HEK293 (cell line): ENCODE measurements at regions not wholly inside any gene's neighbourhood (a gene's known extent, or its start where the extent isn't known, plus 50 kb on each side); places are given as distances from the start of the nearest gene placed in this dataset.

Source experiments
- FEZF1 ChIP-seq: fragments of 450-650 bp; formaldehyde crosslinking; IDR thresholded peaks from 2 replicates; pipeline ENCODE4 v1.5.1; 2016; ENCODE audit warnings: missing biosample characterization, missing genetic modification characterization
- MYNN ChIP-seq: fragments of 450-650 bp; formaldehyde crosslinking; IDR thresholded peaks from 2 replicates; pipeline ENCODE4 v1.5.1; 2016; ENCODE audit warnings: missing biosample characterization, missing genetic modification characterization, borderline replicate concordance
- SP3 ChIP-seq: fragments of 450-650 bp; formaldehyde crosslinking; IDR thresholded peaks from 2 replicates; pipeline ENCODE4 v1.5.1; 2016; ENCODE audit warnings: missing biosample characterization, missing genetic modification characterization
- ZBTB1 ChIP-seq: fragments of 450-650 bp; formaldehyde crosslinking; IDR thresholded peaks from 2 replicates; pipeline ENCODE4 v1.5.1; 2016; ENCODE audit warnings: missing biosample characterization, missing genetic modification characterization
- ZNF335 ChIP-seq: fragments of 450-650 bp; formaldehyde crosslinking; conservative IDR thresholded peaks from 2 replicates; pipeline ENCODE4 v1.5.1; 2016; ENCODE audit warnings: missing biosample characterization, missing genetic modification characterization
- ZNF530 ChIP-seq: fragments of 450-650 bp; formaldehyde crosslinking; IDR thresholded peaks from 2 replicates; pipeline ENCODE4 v1.5.1; 2016; ENCODE audit warnings: low read depth, missing biosample characterization, missing genetic modification characterization
- ZNF571 ChIP-seq: fragments of 450-650 bp; formaldehyde crosslinking; IDR thresholded peaks from 2 replicates; pipeline ENCODE4 v1.5.0; 2017; ENCODE audit warnings: missing biosample characterization, missing genetic modification characterization
- ZNF580 ChIP-seq: fragments of 450-650 bp; formaldehyde crosslinking; IDR thresholded peaks from 2 replicates; pipeline ENCODE4 v1.5.1; 2016; ENCODE audit warnings: missing biosample characterization, missing genetic modification characterization
- ZNF639 ChIP-seq: fragments of 450-650 bp; formaldehyde crosslinking; IDR thresholded peaks from 2 replicates; pipeline ENCODE4 v1.5.1; 2016; ENCODE audit warnings: missing biosample characterization, missing genetic modification characterization
- ZNF670 ChIP-seq: fragments of 450-650 bp; formaldehyde crosslinking; IDR thresholded peaks from 2 replicates; pipeline ENCODE4 v1.5.1; 2016; ENCODE audit warnings: missing biosample characterization, missing genetic modification characterization, low read depth
- TF ChIP-seq, protein P1 (sequence below): fragments of 450-650 bp; formaldehyde crosslinking; IDR thresholded peaks from 2 replicates; pipeline ENCODE4 v1.5.1; 2016; ENCODE audit warnings: missing biosample characterization, missing genetic modification characterization
- TF ChIP-seq, protein P2 (sequence below): fragments of 450-650 bp; formaldehyde crosslinking; IDR thresholded peaks from 2 replicates; pipeline ENCODE4 v1.5.1; 2016; ENCODE audit warnings: missing biosample characterization, missing genetic modification characterization

- TF ChIP-seq ZBTB1 (tag by site-specific recombination) (no peak), ZNF571 (tag by site-specific recombination) (no peak), ZNF530 (no peak), ZNF639 (tag by site-specific recombination) (no peak), SP3 (tag by site-specific recombination) (no peak), ZNF335 (tag by site-specific recombination) (no peak), ZNF580 (no peak), MYNN (no peak), FEZF1 (tag by site-specific recombination) (no peak), ZNF670 (no peak)
- TF ChIP-seq, protein P1, sequence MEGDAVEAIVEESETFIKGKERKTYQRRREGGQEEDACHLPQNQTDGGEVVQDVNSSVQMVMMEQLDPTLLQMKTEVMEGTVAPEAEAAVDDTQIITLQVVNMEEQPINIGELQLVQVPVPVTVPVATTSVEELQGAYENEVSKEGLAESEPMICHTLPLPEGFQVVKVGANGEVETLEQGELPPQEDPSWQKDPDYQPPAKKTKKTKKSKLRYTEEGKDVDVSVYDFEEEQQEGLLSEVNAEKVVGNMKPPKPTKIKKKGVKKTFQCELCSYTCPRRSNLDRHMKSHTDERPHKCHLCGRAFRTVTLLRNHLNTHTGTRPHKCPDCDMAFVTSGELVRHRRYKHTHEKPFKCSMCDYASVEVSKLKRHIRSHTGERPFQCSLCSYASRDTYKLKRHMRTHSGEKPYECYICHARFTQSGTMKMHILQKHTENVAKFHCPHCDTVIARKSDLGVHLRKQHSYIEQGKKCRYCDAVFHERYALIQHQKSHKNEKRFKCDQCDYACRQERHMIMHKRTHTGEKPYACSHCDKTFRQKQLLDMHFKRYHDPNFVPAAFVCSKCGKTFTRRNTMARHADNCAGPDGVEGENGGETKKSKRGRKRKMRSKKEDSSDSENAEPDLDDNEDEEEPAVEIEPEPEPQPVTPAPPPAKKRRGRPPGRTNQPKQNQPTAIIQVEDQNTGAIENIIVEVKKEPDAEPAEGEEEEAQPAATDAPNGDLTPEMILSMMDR, result no peak
- TF ChIP-seq, protein P2, sequence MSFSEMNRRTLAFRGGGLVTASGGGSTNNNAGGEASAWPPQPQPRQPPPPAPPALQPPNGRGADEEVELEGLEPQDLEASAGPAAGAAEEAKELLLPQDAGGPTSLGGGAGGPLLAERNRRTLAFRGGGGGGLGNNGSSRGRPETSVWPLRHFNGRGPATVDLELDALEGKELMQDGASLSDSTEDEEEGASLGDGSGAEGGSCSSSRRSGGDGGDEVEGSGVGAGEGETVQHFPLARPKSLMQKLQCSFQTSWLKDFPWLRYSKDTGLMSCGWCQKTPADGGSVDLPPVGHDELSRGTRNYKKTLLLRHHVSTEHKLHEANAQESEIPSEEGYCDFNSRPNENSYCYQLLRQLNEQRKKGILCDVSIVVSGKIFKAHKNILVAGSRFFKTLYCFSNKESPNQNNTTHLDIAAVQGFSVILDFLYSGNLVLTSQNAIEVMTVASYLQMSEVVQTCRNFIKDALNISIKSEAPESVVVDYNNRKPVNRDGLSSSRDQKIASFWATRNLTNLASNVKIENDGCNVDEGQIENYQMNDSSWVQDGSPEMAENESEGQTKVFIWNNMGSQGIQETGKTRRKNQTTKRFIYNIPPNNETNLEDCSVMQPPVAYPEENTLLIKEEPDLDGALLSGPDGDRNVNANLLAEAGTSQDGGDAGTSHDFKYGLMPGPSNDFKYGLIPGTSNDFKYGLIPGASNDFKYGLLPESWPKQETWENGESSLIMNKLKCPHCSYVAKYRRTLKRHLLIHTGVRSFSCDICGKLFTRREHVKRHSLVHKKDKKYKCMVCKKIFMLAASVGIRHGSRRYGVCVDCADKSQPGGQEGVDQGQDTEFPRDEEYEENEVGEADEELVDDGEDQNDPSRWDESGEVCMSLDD (tag by site-specific recombination), result no peak
Measured at GRCh38 chr6:28768187-28768913, 155.4 kb downstream of the TRIM27 start.
